ENCODE measurements at regions not wholly inside any gene's neighbourhood (a gene's known extent, or its start where the extent isn't known, plus 50 kb on each side); places are given as distances from the start of the nearest gene placed in this dataset.

- no peak overlapping the region for H3K4me3 ChIP-seq
- H3K27ac ChIP-seq: no peak overlapping the region
- no peaks in the 10 kb centered on the region for H3K4me1 ChIP-seq
These were observed 176.0 kb downstream of the ESRRB start for GRCh38 chr14:76551906-76552305.

GRCh38 chr14:76564471-76565422 is 188.8 kb downstream of the ESRRB start:
- Histone ChIP-seq H3K4me1 (no peaks in the 10 kb centered on the region), H3K27ac (no peak overlapping the region), H3K9me3 (no peaks in the 10 kb centered on the region), H3K27me3 (no peaks in the 10 kb centered on the region), H3K4me3 (no peak overlapping the region), H3K36me3 (no peaks in the 10 kb centered on the region)
- no peak for TF ChIP-seq POLR2A (IDR thresholded peaks at IDR 0.05)
- TF ChIP-seq CTCF (IDR thresholded peaks at IDR 0.05 in 4 of 5, conservative IDR thresholded peaks at IDR 0.05 in 1 of 5): no peak
- ATAC-seq (no peak), DNase-seq (no peak)
- in situ Hi-C loops (cut with MboI; ENCODE audit: low sequenced_read_pairs in 4 of 4) (no loop called here), intact Hi-C loops (cut with DNase I; ENCODE audit: low total_unique reads) (no loop called here)

More at GRCh38 chr14:76551906-76552305, 176.0 kb downstream of the ESRRB start:
- ATAC-seq: no peak
- no peak for TF ChIP-seq POLR2A (IDR thresholded peaks at IDR 0.05)
- TF ChIP-seq CTCF (IDR thresholded peaks at IDR 0.05 in 4 of 5, conservative IDR thresholded peaks at IDR 0.05 in 1 of 5): no peak
- Histone ChIP-seq H3K9me3 (no peaks in the 10 kb centered on the region), H3K36me3 (no peaks in the 10 kb centered on the region), H3K27me3 (no peaks in the 10 kb centered on the region)
- intact Hi-C loops (cut with DNase I; ENCODE audit: low total_unique reads) (no loop called here), in situ Hi-C loops (cut with MboI; ENCODE audit: low sequenced_read_pairs in 4 of 4) (no loop called here)
- DNase-seq: no peak

- TF ChIP-seq POLR2A (IDR thresholded peaks at IDR 0.05) (no peak), CTCF (IDR thresholded peaks at IDR 0.05 in 4 of 5, conservative IDR thresholded peaks at IDR 0.05 in 1 of 5) (no peak)
- DNase-seq (no peak), ATAC-seq (no peak)
- no peaks in the 10 kb centered on the region for H3K36me3 ChIP-seq
- no peaks in the 10 kb centered on the region for H3K4me1 ChIP-seq
- intact Hi-C loops (cut with DNase I; ENCODE audit: low total_unique reads): no loop called here
- no peak overlapping the region for H3K27ac ChIP-seq
- H3K4me3 ChIP-seq: no peak overlapping the region
- no peaks in the 10 kb centered on the region for H3K9me3 ChIP-seq
- no peaks in the 10 kb centered on the region for H3K27me3 ChIP-seq
- in situ Hi-C loops (cut with MboI; ENCODE audit: low sequenced_read_pairs in 4 of 4): no loop called here
These were observed 190.5 kb downstream of the ESRRB start for GRCh38 chr14:76566439-76566838.

- Histone ChIP-seq H3K36me3 (no peaks in the 10 kb centered on the region), H3K9me3 (no peaks in the 10 kb centered on the region), H3K4me3 (no peak overlapping the region), H3K27me3 (peaks cover 0 to 13% (median 4%) of the 10 kb centered on the region in 3 donors), H3K4me1 (no peaks in the 10 kb centered on the region), H3K27ac (no peak overlapping the region)
- intact Hi-C loops (cut with DNase I; ENCODE audit: low total_unique reads): no loop called here
- TF ChIP-seq POLR2A (IDR thresholded peaks at IDR 0.05) (no peak), CTCF (IDR thresholded peaks at IDR 0.05 in 4 of 5, conservative IDR thresholded peaks at IDR 0.05 in 1 of 5) (no peak)
- no peak for DNase-seq
- in situ Hi-C loops (cut with MboI; ENCODE audit: low sequenced_read_pairs in 4 of 4): no loop called here
- ATAC-seq: no peak
These were observed 186.7 kb upstream of the VASH1 start for GRCh38 chr14:76574416-76575095.
